ENCODE measurements at regions not wholly inside any gene's neighbourhood (a gene's known extent, or its start where the extent isn't known, plus 50 kb on each side); places are given as distances from the start of the nearest gene placed in this dataset.

- TF ChIP-seq CTCF (IDR thresholded peaks at IDR 0.05) (no peak), POLR2AphosphoS5 (IDR thresholded peaks at IDR 0.05) (no peak)
Measured at GRCh38 chr4:35644591-35644990, 599.7 kb downstream of the ARAP2 start.
